Astrocyte of the cerebellum (primary cell): ENCODE measurements at regions not wholly inside any gene's neighbourhood (a gene's known extent, or its start where the extent isn't known, plus 50 kb on each side); places are given as distances from the start of the nearest gene placed in this dataset.

Experiments used
- DNase-seq: peaks from one replicate; pipeline ENCODE4 v3.0.0-alpha.2; 2011; ENCODE audit warnings: low read depth
- H3K4me3 ChIP-seq: 2 replicates; pipeline ENCODE4 v1.5.1; 2011; ENCODE audit warnings: mild to moderate bottlenecking, low read depth, low read length, moderate library complexity
- CTCF ChIP-seq: IDR thresholded peaks from 2 replicates; pipeline ENCODE4 v1.5.1; 2012; ENCODE audit warnings: low read length, low read depth, moderate library complexity, mild to moderate bottlenecking; ENCODE audit errors: missing control alignments
- in situ Hi-C: cut with HindIII; loops from 2 replicates; pipeline ENCODE4 v1.10.0; 2017; ENCODE audit warnings: low sequenced_read_pairs

DNA sequence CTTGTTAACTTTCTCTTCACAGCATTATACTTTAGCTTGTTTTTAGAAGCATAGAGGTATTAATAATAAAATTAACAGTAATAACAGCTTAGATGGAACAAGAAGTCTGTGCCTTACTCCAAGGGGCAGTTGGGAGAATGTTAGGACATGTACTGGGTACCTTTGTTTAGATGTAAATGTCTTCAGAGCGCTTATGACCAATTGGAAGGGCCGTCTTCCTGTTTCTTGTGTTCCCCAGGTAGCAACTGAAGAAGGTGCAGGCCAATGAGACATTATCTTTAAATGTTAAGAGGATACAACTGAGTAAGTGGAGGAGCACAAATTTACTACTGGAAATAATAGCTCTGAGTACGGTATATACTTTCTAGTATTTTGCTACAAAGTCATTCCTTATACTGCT lies 180.9 kb upstream of the SYT1 start:
- in situ Hi-C loops: no loop called here
- H3K4me3 ChIP-seq: no peak overlapping the region
- TF ChIP-seq CTCF: no peak
- DNase-seq: no peak

- no peak for DNase-seq
- no peak overlapping the region for H3K4me3 ChIP-seq
- in situ Hi-C loops: no loop called here
- no peak for TF ChIP-seq CTCF
Measured at GRCh38 chr12:78684419-78684818, 180.2 kb upstream of the SYT1 start.

- no peak for DNase-seq
- in situ Hi-C loops: no loop called here
- no peak overlapping the region for H3K4me3 ChIP-seq
- TF ChIP-seq CTCF: no peak
Measured at GRCh38 chr12:78695749-78696148, 168.8 kb upstream of the SYT1 start.

- TF ChIP-seq CTCF: no peak
- in situ Hi-C loops: no loop called here
- H3K4me3 ChIP-seq: no peak overlapping the region
- no peak for DNase-seq
Measured at GRCh38 chr12:78696267-78696666, 168.3 kb upstream of the SYT1 start.

DNA sequence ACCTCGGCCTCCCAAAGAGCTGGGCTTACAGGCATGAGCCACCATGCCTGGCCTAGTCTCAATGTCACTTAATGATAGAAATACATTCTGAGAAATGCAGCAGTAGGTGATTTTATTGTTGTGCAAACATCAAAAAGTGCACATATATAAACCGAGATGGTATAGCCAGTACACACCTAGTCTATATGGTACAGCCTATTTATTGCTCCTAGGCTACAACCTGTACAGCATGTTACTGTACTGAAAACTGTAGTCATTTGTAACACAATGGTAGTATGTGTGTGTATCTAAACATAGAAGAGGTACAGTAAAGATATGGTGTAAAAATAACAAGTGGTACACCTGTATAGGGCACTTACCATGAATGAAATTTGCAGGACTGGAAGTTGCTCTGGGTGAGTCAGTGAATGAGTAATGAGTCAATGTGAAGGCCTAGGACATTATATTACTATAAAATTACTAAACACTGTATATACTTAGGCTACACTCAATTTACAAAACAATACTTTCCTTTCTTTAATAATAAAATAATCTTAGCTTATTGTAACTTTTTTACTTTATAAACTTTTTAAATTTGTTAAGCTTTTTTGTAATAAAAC lies 166.7 kb upstream of the SYT1 start:
- DNase-seq: no peak
- no peak overlapping the region for H3K4me3 ChIP-seq
- in situ Hi-C loops: no loop called here
- TF ChIP-seq CTCF: no peak

DNA sequence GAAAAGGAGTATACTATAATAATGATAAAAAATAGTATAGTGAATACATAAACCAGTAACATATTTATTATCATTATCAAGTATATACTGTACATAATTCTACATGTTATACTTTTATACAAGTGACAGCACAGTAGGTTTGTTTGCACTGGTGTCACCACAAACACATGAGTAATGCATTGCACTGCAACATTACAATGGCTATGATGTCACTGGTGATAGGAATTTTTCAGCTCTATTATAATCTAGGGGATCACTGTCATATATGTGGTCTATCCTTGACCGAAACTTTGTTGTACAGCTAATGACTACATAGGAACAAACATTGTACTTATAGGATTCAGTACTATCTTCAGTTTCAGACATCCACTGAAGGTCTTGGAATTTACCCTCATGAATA lies 165.8 kb upstream of the SYT1 start:
- peak; percentile 9 for DNase-seq

More for the DNA sequence above, 165.8 kb upstream of the SYT1 start:
- in situ Hi-C loops: no loop called here
- H3K4me3 ChIP-seq: no peak overlapping the region
- no peak for TF ChIP-seq CTCF
